T1000 (cell line): ENCODE measurements at regions not wholly inside any gene's neighbourhood (a gene's known extent, or its start where the extent isn't known, plus 50 kb on each side); places are given as distances from the start of the nearest gene placed in this dataset.

Experiments used
- DNase-seq: peaks from one replicate; lab custom pipeline; 2025; ENCODE audit warnings: mixed read lengths; lab: John Stamatoyannopoulos, UW

GRCh38 chr11:35077709-35078469 is 61.1 kb upstream of the CD44 start:
- no peak for DNase-seq

DNA sequence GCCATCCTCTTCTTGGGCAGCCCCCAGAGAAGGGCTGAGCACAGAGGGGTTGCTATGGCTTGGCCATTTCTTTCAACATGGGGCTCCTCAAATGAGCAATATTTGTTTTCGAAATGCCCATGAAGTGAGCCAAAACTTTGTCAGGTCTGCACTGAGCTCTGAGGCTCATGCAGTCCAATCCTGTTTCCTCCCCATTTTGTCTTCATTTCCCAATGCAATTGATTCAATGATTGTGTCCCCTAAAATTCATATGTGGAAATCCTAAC is 60.6 kb upstream of the CD44 start:
- DNase-seq, result no peak

- no peak for DNase-seq
These were observed 59.4 kb upstream of the CD44 start for GRCh38 chr11:35079611-35080010.

DNA sequence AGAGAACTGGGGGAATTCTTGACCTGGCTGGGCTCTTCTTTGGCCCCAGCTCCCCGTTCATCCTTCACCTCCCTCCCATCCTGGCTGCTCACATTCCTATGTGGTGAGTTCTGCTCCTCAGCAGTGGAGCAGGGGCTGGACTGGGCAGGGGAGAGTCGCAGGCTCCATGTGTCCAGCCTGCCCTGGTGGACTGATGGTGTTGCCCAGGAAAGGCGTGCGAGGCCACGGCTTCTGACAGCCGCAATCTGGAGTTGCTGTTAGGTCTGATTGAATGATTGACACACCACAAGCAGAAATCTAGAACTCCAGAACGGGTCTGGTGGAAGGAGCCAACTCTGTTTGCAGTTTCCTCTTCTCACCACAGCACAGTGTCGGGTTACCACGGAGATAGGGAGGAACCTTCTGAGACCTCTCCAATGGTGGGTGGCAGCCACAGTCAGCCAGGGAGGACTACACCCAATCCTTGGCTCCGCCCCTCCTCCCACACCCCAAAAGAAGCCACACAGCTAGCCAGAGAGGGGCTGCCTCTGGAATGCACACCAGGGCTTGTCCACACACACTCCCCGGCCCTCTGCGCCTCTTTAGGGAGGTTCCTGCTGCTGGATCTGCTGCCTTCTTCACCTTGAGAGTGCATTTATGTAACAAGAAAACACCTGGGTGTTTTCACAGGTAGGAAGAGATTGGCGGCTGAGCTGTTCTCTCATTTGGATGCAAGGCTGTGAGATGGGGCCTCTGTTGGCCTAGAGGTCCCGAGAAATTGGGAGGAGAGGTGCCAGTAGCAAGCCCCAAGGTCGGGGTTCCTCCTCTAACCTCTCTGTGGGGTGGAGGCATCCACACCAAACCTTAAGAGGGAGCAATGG is 56.4 kb upstream of the CD44 start:
- DNase-seq, result peak; percentile 77

DNA sequence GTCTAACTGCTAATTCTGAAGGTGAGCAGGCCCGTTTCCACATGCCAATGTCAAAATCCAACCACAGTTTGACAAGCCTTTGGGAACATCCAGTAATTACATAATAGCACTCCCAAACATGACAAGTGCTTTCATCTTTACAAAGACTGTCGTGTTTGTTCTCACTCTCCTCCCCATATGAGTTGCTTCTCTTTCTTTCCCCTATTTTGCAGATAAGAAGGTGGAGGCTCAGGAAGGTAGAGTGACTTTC is 55.9 kb upstream of the CD44 start:
- DNase-seq, result no peak

DNA sequence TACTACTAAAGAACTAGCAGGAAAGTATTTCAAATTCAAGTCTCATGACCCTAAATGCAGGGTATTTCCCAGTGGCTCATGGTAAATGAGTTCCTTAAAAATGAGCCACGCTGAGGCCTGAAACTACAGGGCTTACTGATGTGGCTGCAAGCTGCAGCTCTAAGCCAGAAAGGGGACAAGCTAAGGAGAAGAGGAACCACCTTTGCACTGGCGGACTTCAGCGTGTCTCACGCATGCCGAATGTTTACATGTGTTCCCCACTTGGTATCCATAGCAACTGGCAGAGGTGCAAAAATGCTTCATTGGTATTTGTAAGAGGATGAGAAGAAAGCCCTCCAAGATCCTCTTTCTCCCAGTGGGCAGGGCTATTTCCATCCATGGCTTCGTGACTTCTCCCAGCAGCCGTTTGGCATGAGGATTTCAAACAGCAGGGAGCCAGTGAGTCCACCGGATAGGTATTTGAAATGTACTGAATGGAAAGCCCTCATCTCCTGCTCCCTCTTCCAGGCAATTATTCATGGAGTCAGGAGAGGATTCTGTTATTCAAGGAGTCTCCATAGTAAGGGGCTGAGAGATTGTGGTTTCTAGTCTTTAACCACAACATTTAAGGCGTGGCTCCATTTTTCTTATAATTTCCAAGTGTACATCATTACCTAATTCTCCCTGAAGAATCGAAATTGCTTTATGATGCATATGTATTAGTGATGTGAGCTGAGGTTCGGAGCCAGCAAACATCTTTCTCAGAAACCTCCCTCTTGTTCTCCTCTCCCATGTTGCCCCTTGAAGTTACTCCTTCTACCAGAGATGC is 55.3 kb upstream of the CD44 start:
- peak; percentile 90 for DNase-seq

GRCh38 chr11:35084817-35085440 is 54.0 kb upstream of the CD44 start:
- no peak for DNase-seq

DNA sequence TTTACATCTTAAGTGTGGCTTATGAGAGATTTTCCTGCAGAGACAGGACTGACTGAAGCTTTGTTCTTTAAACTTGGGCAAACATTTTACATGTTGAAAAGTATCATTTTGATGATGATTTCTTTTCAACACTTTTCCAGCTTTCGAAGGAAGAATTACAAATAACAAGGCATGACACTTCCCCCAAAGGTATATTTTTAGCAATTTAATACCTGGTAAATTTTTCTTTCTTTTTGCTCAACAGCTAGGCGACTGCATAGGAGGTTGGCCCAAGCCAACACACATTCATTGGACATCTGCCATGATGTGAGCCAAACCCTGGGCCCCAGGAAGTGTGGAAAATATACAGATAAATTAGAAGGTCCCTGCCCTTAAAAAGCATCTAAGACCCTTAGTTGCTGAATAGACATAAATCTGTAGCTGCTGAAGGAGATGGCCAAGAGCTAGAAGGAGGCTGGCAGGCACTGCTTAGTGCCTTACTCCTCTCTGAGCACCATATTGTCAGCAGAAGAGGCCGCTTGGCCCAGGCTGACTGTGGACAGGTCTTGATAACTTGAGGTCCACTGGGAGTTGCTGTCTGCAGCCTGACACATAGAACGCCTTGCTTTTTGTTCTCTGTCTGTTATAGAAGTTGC is 53.3 kb upstream of the CD44 start:
- no peak for DNase-seq

DNA sequence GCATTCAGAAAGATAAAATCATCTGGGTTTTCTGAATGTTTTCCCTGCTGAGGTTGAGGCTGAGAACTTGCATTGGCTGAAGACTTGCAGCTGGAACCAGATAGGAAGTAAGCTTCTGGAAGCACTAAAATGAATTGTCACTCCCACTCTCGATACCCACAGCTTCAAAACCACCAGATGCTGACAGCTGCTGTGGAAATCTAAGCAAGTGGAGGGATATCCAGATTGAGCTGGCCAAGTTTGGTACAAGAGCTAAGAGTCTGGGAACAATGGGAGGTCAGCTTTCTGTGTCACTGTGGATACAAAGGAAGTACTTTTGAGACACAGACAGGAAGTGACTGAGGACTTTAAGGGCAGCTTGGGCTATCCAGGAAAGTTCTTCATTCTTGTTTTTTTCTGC is 51.3 kb upstream of the CD44 start:
- DNase-seq, result no peak

DNA sequence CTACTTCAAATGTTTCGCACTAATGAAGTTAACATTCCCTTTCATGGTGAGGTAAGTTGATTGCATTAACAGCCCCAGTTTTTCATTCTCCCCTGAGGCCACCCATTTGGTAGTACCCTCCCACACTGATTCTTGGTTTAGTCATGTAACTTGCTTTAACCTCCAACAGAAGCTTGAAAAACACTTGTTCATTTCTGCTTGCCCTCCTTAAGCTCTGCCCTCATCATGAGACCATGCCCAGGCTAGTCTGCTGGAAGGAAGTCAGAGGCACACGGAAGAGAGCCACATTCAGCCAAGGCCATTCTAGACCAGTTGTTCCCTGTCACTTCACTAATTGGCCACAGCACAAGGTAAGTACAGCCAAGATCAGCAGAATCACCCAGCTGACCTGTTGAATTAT is 50.7 kb upstream of the CD44 start:
- no peak for DNase-seq

GRCh38 chr11:35088676-35089075 is 50.3 kb upstream of the CD44 start:
- no peak for DNase-seq
